Spleen (tissue), 11 donors: ENCODE measurements at regions not wholly inside any gene's neighbourhood (a gene's known extent, or its start where the extent isn't known, plus 50 kb on each side); places are given as distances from the start of the nearest gene placed in this dataset.

Source experiments
- DNase-seq: peaks from one replicate; pipeline ENCODE4 v3.0.0-alpha.2; 2020
- H3K27ac ChIP-seq, 8 donors: fragments of 200-600 bp; sonication (generic) in 7 of 8; 1 replicate in 4 of 8; 2 replicates in 4 of 8; pipeline versions ENCODE4 v1.5.0 to v1.8.0; 2016 to 2021; ENCODE audit warnings: inconsistent platforms in 4 of 8, mild to moderate bottlenecking in 4 of 8, moderate library complexity in 1 of 8
- H3K27me3 ChIP-seq, 7 donors: fragments of 200-600 bp; sonication (generic) in 6 of 7; replicated peaks in 1 of 7; 1 replicate in 4 of 7; 2 replicates in 3 of 7; pipeline versions ENCODE4 v1.5.0 to v1.8.0; 2016 to 2021; ENCODE audit warnings: inconsistent platforms in 3 of 7, mild to moderate bottlenecking in 1 of 7
- H3K36me3 ChIP-seq, 6 donors: fragments of 200-600 bp; sonication (generic) in 5 of 6; 1 replicate in 4 of 6; 2 replicates in 2 of 6; pipeline versions ENCODE4 v1.5.0 to v1.8.0; 2016 to 2021; ENCODE audit warnings: inconsistent platforms in 2 of 6
- H3K4me1 ChIP-seq, 6 donors: fragments of 200-600 bp; sonication (generic) in 5 of 6; 1 replicate in 3 of 6; 2 replicates in 3 of 6; pipeline versions ENCODE4 v1.5.0 to v1.8.0; 2016 to 2021; ENCODE audit warnings: inconsistent platforms in 3 of 6
- H3K4me3 ChIP-seq, 8 donors: fragments of 200-600 bp; sonication (generic) in 7 of 8; 1 replicate in 4 of 8; 2 replicates in 4 of 8; pipeline versions ENCODE4 v1.5.0 to v1.8.0; 2016 to 2021; ENCODE audit warnings: inconsistent platforms in 4 of 8, mild to moderate bottlenecking in 4 of 8, moderate library complexity in 2 of 8
- H3K9me3 ChIP-seq, 8 donors: fragments of 200-600 bp; sonication (generic) in 7 of 8; 1 replicate in 4 of 8; 2 replicates in 4 of 8; pipeline versions ENCODE4 v1.5.0 to v1.8.0; 2016 to 2021; ENCODE audit warnings: inconsistent platforms in 4 of 8
- POLR2A ChIP-seq, 3 donors: fragments of 450-650 bp; IDR thresholded peaks; one replicate each; pipeline ENCODE4 v1.5.1; 2017; ENCODE audit warnings: antibody characterized with exemption in 3 of 3, mild to moderate bottlenecking in 1 of 3
- POLR2AphosphoS5 ChIP-seq, 3 donors: sonication (generic); formaldehyde crosslinking; IDR thresholded peaks; one replicate each; pipeline ENCODE4 v1.5.1; 2017; ENCODE audit warnings: antibody characterized with exemption in 3 of 3
- WGBS, 5 donors: extraction: QIAGEN DNeasy Blood & Tissue Kit in 3 of 5; methylation state at CpG; one replicate each; pipeline versions ENCODE4 v1.1.5 to v1.1.7; 2013 to 2018; 5-methylcytosine and 5-hydroxymethylcytosine counted together
- intact Hi-C: fragments of 100-400 bp; cut with DNase I; formaldehyde crosslinking; loops from one replicate; pipeline ENCODE4 v1.15.0; 2023; ENCODE audit warnings: low total_unique reads
- TF ChIP-seq, protein P1 (sequence below), 11 experiments: fragments of 200-600 bp in 7 of 11; fragments of 450-650 bp in 4 of 11; sonication (generic) in 4 of 11; IDR thresholded peaks in 8 of 11; conservative IDR thresholded peaks in 3 of 11; 1 replicate in 7 of 11; 2 replicates in 4 of 11; pipeline versions ENCODE4 v1.4.0 to v1.8.0; 2016 to 2021; ENCODE audit warnings: antibody characterized with exemption in 11 of 11, inconsistent platforms in 4 of 11, mild to moderate bottlenecking in 1 of 11
- donor health status: healthy with polysubstance abuse.
- donor health status: DM: no; HTN: no; CAD: no; lungs with moderate emphysema.
- donor health status: DM: no; HTN: no; CAD: no.
- donor health status: Bipolar disorder and iron deficiency.
- donor health status: healthy.
- donor health status: DM: no; HTN: no; CAD: no.
- donor health status: DM: yes; HTN: yes; CAD: no.

DNA sequence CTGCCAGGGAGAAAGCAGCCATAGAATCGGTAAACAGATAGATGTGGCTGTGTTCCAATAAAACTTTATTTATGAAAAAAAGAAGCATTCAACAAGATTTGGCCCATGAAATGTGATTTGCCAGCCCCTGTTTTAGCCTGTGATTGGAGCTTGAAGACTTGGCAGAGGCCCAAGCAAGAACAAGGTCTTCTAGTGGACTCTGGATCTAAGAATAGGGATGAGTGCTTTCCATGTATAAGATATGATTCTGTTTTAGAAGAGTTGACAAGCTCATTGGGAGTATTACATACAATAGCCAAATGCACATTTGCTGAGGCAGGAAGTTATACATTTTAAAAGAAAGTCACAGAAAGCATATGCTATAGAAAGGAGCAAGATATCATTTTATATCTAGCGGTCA is 175.6 kb upstream of the LUZP2 start:
- TF ChIP-seq POLR2A (IDR thresholded peaks at IDR 0.05) = no peak
- TF ChIP-seq, protein P1, sequence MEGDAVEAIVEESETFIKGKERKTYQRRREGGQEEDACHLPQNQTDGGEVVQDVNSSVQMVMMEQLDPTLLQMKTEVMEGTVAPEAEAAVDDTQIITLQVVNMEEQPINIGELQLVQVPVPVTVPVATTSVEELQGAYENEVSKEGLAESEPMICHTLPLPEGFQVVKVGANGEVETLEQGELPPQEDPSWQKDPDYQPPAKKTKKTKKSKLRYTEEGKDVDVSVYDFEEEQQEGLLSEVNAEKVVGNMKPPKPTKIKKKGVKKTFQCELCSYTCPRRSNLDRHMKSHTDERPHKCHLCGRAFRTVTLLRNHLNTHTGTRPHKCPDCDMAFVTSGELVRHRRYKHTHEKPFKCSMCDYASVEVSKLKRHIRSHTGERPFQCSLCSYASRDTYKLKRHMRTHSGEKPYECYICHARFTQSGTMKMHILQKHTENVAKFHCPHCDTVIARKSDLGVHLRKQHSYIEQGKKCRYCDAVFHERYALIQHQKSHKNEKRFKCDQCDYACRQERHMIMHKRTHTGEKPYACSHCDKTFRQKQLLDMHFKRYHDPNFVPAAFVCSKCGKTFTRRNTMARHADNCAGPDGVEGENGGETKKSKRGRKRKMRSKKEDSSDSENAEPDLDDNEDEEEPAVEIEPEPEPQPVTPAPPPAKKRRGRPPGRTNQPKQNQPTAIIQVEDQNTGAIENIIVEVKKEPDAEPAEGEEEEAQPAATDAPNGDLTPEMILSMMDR (IDR thresholded peaks at IDR 0.05 in 8 of 11, conservative IDR thresholded peaks at IDR 0.05 in 3 of 11) = no peak
- TF ChIP-seq POLR2AphosphoS5 (IDR thresholded peaks at IDR 0.05) = no peak
- Histone ChIP-seq H3K4me1 (no peaks in the 10 kb centered on the region), H3K9me3 (peaks cover 0 to 28% (median 23%) of the 10 kb centered on the region in 8 donors), H3K36me3 (no peaks in the 10 kb centered on the region), H3K27ac (no peak overlapping the region), H3K27me3 (no peaks in the 10 kb centered on the region), H3K4me3 (no peak overlapping the region)
- intact Hi-C loops = no loop called here
- no peak for DNase-seq
- WGBS, 5 donors = 63 to 96% (median 84%) methylated on average over 2 of the region's 2 CpGs

DNA sequence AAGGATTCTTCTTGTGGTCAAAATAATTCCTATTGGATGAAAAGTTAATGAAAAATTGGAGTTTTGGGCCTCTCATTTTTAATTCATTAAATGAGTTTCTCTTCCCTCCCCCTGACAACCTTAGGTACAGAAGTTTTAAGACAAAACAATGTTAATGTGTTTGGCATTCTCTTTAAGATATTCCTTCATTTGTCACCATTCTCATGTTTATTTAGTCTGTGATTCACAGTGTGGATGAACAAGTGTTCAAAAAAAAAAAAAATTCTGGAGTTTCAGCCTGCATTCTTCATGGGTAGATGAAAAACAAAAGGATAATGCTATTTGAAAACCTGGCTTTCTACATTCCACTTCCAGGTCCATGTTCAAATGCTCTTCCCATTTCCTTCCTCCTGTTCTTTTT is 172.6 kb upstream of the LUZP2 start:
- Histone ChIP-seq H3K27ac (no peak overlapping the region), H3K36me3 (no peaks in the 10 kb centered on the region), H3K9me3 (peaks cover 0 to 4% (median 0%) of the 10 kb centered on the region in 8 donors), H3K4me1 (no peaks in the 10 kb centered on the region), H3K4me3 (no peak overlapping the region), H3K27me3 (no peaks in the 10 kb centered on the region)
- intact Hi-C loops = no loop called here
- TF ChIP-seq POLR2A (IDR thresholded peaks at IDR 0.05) = no peak
- TF ChIP-seq POLR2AphosphoS5 (IDR thresholded peaks at IDR 0.05) = no peak
- TF ChIP-seq, protein P1 (IDR thresholded peaks at IDR 0.05 in 8 of 11, conservative IDR thresholded peaks at IDR 0.05 in 3 of 11) = no peak
- DNase-seq = no peak

GRCh38 chr11:24344222-24344621 is 152.6 kb upstream of the LUZP2 start:
- intact Hi-C loops = no loop called here
- 68 to 81% (median 75%) methylated on average over 7 of the region's 7 CpGs for WGBS, 5 donors

DNA sequence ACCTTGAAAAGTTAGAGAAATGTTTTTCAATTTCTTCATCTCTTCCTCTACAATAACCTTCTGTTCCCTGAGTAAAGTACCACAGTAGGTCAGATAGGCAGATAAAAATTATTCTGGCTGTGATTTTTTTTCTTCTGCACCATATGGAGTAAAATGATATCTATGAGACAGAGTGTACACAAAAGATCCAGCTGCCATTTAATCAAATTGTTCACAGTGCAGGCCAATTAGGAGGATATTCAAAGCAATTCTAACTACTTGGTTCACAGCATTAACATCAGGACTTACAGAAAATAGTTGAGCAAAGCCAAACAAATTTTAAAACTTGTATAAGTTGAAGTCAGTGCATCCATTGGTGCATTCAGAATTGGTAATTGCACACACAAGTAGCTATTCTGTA is 147.9 kb upstream of the LUZP2 start:
- Histone ChIP-seq H3K4me1 (no peaks in the 10 kb centered on the region), H3K4me3 (no peak overlapping the region), H3K27ac (no peak overlapping the region), H3K9me3 (peaks cover 0 to 10% (median 2%) of the 10 kb centered on the region in 8 donors), H3K27me3 (no peaks in the 10 kb centered on the region), H3K36me3 (no peaks in the 10 kb centered on the region)
- no peak for DNase-seq
- TF ChIP-seq, protein P1 (IDR thresholded peaks at IDR 0.05 in 8 of 11, conservative IDR thresholded peaks at IDR 0.05 in 3 of 11) = no peak
- TF ChIP-seq POLR2A (IDR thresholded peaks at IDR 0.05) (no peak), POLR2AphosphoS5 (IDR thresholded peaks at IDR 0.05) (no peak)
- intact Hi-C loops = no loop called here

More at GRCh38 chr11:24344222-24344621, 152.6 kb upstream of the LUZP2 start:
- Histone ChIP-seq H3K4me3 (no peak overlapping the region), H3K4me1 (no peaks in the 10 kb centered on the region), H3K9me3 (peaks cover 0 to 4% (median 0%) of the 10 kb centered on the region in 8 donors), H3K27ac (no peak overlapping the region), H3K36me3 (no peaks in the 10 kb centered on the region), H3K27me3 (no peaks in the 10 kb centered on the region)
- TF ChIP-seq POLR2A (IDR thresholded peaks at IDR 0.05) = no peak
- no peak for TF ChIP-seq POLR2AphosphoS5 (IDR thresholded peaks at IDR 0.05)
- TF ChIP-seq, protein P1 (IDR thresholded peaks at IDR 0.05 in 8 of 11, conservative IDR thresholded peaks at IDR 0.05 in 3 of 11) = no peak
- no peak for DNase-seq
